Neural cell (in vitro differentiated cells): ENCODE measurements at regions not wholly inside any gene's neighbourhood (a gene's known extent, or its start where the extent isn't known, plus 50 kb on each side); places are given as distances from the start of the nearest gene placed in this dataset.

Experiments
- H2AFZ ChIP-seq: fragments of 200-600, 300-800 bp; sonication (generic), shearing (Covaris generic); 2 replicates; pipeline ENCODE4 v1.6.0; 2014; ENCODE audit warnings: low read depth, mild to moderate bottlenecking, antibody characterized with exemption, low read length, moderate library complexity
- H3F3A ChIP-seq: fragments of 200-600 bp; shearing (Covaris generic); 2 replicates; pipeline ENCODE4 v1.6.1; 2016; ENCODE audit warnings: mild to moderate bottlenecking, moderate library complexity, mixed read lengths, antibody characterized with exemption, low read length; ENCODE audit not compliant: insufficient read depth, poor library complexity, severe bottlenecking
- H3K27ac ChIP-seq: fragments of 200-600, 300-800 bp; sonication (generic), shearing (Covaris generic); 2 replicates; pipeline ENCODE4 v1.5.1; 2014; ENCODE audit warnings: mild to moderate bottlenecking, low read length, moderate library complexity
- H3K27me3 ChIP-seq: fragments of 300-800, 200-600 bp; sonication (generic), shearing (Covaris generic); 2 replicates; pipeline ENCODE4 v1.6.0; 2014; ENCODE audit warnings: mild to moderate bottlenecking, low read depth, low read length, moderate library complexity; ENCODE audit not compliant: insufficient read depth
- H3K36me3 ChIP-seq: fragments of 300-800, 200-600 bp; sonication (generic), shearing (Covaris generic); 2 replicates; pipeline ENCODE4 v1.5.1; 2014; ENCODE audit warnings: mild to moderate bottlenecking, antibody characterized with exemption, low read length, moderate library complexity; ENCODE audit not compliant: insufficient read depth
- H3K4me2 ChIP-seq: fragments of 300-800, 200-600 bp; sonication (generic), shearing (Covaris generic); 2 replicates; pipeline ENCODE4 v1.6.0; 2014; ENCODE audit warnings: mild to moderate bottlenecking, low read length
- H3K4me3 ChIP-seq: fragments of 300-800, 200-600 bp; sonication (generic), shearing (Covaris generic); 2 replicates; pipeline ENCODE4 v1.5.1; 2014; ENCODE audit warnings: mild to moderate bottlenecking, low read length, moderate library complexity
- H3K79me2 ChIP-seq: fragments of 200-600 bp; shearing (Covaris generic); replicated peaks from 2 replicates; pipeline ENCODE4 v1.6.0; 2014; ENCODE audit warnings: mild to moderate bottlenecking, low read length, moderate library complexity; ENCODE audit not compliant: insufficient read depth
- H3K9ac ChIP-seq: fragments of 300-800, 200-600 bp; sonication (generic), shearing (Covaris generic); 2 replicates; pipeline ENCODE4 v1.6.1; 2016; ENCODE audit warnings: mild to moderate bottlenecking, low read length, mixed read lengths
- H3K9me2 ChIP-seq: fragments of 200-600 bp; shearing (Covaris generic); 2 replicates; pipeline ENCODE4 v1.6.1; 2016; ENCODE audit warnings: mild to moderate bottlenecking, low read length, mixed read lengths; ENCODE audit not compliant: insufficient read depth
- H3K9me3 ChIP-seq: fragments of 200-600, 300-800 bp; sonication (generic), shearing (Covaris generic); 2 replicates; pipeline ENCODE4 v1.6.1; 2016; ENCODE audit warnings: mild to moderate bottlenecking, mixed run types, low read length, moderate library complexity, mixed read lengths
- H4K20me1 ChIP-seq: fragments of 200-600 bp; shearing (Covaris generic); 2 replicates; pipeline ENCODE4 v1.6.1; 2016; ENCODE audit warnings: mild to moderate bottlenecking, mixed run types; ENCODE audit not compliant: insufficient read depth
- CTCF ChIP-seq: fragments of 450-650 bp; IDR thresholded peaks from 2 replicates; pipeline ENCODE4 v1.5.1; 2014; ENCODE audit warnings: antibody characterized with exemption, mild to moderate bottlenecking, moderate library complexity; ENCODE audit not compliant: poor library complexity, severe bottlenecking
- EP300 ChIP-seq: fragments of 450-650 bp; conservative IDR thresholded peaks from 2 replicates; pipeline ENCODE4 v1.6.1; 2014; ENCODE audit warnings: antibody characterized with exemption, mild to moderate bottlenecking, moderate library complexity; ENCODE audit not compliant: poor library complexity, severe bottlenecking
- EZH2 ChIP-seq: fragments of 200-600, 300-800 bp; shearing (Covaris generic), sonication (generic); IDR thresholded peaks from 2 replicates; pipeline ENCODE4 v1.6.1; 2014; ENCODE audit warnings: antibody characterized with exemption, low read length, borderline replicate concordance, mild to moderate bottlenecking; ENCODE audit not compliant: insufficient read depth, poor library complexity, severe bottlenecking
- MXI1 ChIP-seq: fragments of 450-650 bp; conservative IDR thresholded peaks from 2 replicates; pipeline ENCODE4 v1.6.1; 2014; ENCODE audit warnings: antibody characterized with exemption, mild to moderate bottlenecking; ENCODE audit not compliant: poor library complexity, severe bottlenecking
- POLR2AphosphoS5 ChIP-seq: IDR thresholded peaks from 2 replicates; pipeline ENCODE4 v1.6.1; 2012
- RAD21 ChIP-seq: fragments of 450-650 bp; conservative IDR thresholded peaks from 2 replicates; pipeline ENCODE4 v1.6.1; 2014; ENCODE audit warnings: antibody characterized with exemption, mild to moderate bottlenecking, moderate library complexity
- SMC3 ChIP-seq: fragments of 450-650 bp; conservative IDR thresholded peaks from 2 replicates; pipeline ENCODE4 v1.6.1; 2014; ENCODE audit warnings: antibody characterized with exemption, mild to moderate bottlenecking, moderate library complexity; ENCODE audit not compliant: poor library complexity
- TAF1 ChIP-seq: IDR thresholded peaks from 2 replicates; pipeline ENCODE4 v1.6.1; 2012; ENCODE audit warnings: low read depth
- TF ChIP-seq, protein P1 (sequence below): IDR thresholded peaks from 2 replicates; pipeline ENCODE4 v1.6.1; 2012; ENCODE audit warnings: borderline replicate concordance

DNA sequence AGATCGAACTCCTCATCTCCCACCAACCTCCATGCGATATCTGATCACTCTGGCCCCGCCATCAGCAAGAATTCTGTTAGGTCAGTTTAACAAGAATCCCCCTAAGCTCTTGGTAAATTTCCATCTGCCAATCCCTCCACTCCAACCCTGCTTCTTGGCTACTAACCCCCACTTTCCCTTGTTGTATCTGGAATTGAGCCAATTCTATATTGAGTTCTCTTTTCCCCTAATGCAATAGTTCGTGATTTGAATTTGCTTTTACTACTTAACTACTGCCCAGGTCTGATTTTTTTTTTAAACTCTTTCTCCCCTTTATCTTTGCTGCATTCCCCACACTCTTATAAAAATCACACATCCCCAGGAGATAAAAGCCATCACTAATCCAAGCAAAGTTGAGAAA, 159.3 kb upstream of the STK17B start:
- Histone ChIP-seq H3F3A (no peaks in the 10 kb centered on the region), H3K9me3 (no peaks in the 10 kb centered on the region), H3K27me3 (no peaks in the 10 kb centered on the region), H3K9ac (no peak overlapping the region), H3K9me2 (no peaks in the 10 kb centered on the region), H3K36me3 (no peaks in the 10 kb centered on the region), H3K79me2 (no peaks in the 10 kb centered on the region), H3K27ac (no peak overlapping the region), H2AFZ (no peak overlapping the region), H4K20me1 (no peaks in the 10 kb centered on the region), H3K4me2 (no peak overlapping the region), H3K4me3 (no peak overlapping the region)
- no peak for TF ChIP-seq RAD21
- no peak for TF ChIP-seq MXI1
- TF ChIP-seq CTCF, result no peak
- no peak for TF ChIP-seq SMC3
- no peak for TF ChIP-seq EZH2
- TF ChIP-seq, protein P1, sequence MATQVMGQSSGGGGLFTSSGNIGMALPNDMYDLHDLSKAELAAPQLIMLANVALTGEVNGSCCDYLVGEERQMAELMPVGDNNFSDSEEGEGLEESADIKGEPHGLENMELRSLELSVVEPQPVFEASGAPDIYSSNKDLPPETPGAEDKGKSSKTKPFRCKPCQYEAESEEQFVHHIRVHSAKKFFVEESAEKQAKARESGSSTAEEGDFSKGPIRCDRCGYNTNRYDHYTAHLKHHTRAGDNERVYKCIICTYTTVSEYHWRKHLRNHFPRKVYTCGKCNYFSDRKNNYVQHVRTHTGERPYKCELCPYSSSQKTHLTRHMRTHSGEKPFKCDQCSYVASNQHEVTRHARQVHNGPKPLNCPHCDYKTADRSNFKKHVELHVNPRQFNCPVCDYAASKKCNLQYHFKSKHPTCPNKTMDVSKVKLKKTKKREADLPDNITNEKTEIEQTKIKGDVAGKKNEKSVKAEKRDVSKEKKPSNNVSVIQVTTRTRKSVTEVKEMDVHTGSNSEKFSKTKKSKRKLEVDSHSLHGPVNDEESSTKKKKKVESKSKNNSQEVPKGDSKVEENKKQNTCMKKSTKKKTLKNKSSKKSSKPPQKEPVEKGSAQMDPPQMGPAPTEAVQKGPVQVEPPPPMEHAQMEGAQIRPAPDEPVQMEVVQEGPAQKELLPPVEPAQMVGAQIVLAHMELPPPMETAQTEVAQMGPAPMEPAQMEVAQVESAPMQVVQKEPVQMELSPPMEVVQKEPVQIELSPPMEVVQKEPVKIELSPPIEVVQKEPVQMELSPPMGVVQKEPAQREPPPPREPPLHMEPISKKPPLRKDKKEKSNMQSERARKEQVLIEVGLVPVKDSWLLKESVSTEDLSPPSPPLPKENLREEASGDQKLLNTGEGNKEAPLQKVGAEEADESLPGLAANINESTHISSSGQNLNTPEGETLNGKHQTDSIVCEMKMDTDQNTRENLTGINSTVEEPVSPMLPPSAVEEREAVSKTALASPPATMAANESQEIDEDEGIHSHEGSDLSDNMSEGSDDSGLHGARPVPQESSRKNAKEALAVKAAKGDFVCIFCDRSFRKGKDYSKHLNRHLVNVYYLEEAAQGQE, result no peak
- no peak for TF ChIP-seq TAF1
- TF ChIP-seq EP300, result no peak
- TF ChIP-seq POLR2AphosphoS5, result no peak

DNA sequence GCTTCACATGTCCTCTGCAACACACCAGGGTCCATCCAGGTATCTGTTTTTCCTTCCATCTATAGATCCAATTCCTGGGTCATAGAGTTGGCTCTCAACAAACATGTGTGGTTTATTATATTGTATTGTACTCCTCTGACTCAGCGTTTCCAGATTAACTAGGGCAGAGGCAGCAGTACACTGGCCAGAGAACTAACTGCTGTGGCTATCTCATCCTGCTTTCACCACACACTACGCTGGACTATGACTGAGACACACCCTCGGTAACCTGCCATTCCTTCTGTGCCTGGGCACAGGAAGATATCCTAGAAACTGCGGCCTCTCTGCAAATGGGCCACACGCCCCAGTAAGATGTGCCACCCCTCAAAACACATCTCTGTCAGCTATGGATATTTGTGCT, 159.8 kb upstream of the STK17B start:
- Histone ChIP-seq H3K27me3 (no peaks in the 10 kb centered on the region), H2AFZ (no peak overlapping the region), H3F3A (no peaks in the 10 kb centered on the region), H3K9me3 (no peaks in the 10 kb centered on the region), H3K4me2 (no peak overlapping the region), H3K9ac (no peak overlapping the region), H3K9me2 (no peaks in the 10 kb centered on the region), H3K4me3 (no peak overlapping the region), H3K36me3 (no peaks in the 10 kb centered on the region), H3K79me2 (no peaks in the 10 kb centered on the region), H4K20me1 (no peaks in the 10 kb centered on the region), H3K27ac (no peak overlapping the region)
- TF ChIP-seq CTCF (no peak), RAD21 (no peak), TAF1 (no peak), EP300 (no peak), POLR2AphosphoS5 (no peak), EZH2 (no peak), MXI1 (no peak), SMC3 (no peak)
- TF ChIP-seq, protein P1, result no peak
